ENCODE measurements at regions not wholly inside any gene's neighbourhood (a gene's known extent, or its start where the extent isn't known, plus 50 kb on each side); places are given as distances from the start of the nearest gene placed in this dataset.

GRCh38 chr5:101338226-101338625 is 435.1 kb upstream of the ST8SIA4 start:
- TF ChIP-seq ZFP3 (CRISPR knock-in tag; IDR thresholded peaks at IDR 0.05) (no peak), ISL1 (CRISPR knock-in tag; IDR thresholded peaks at IDR 0.05) (no peak), ESRRG (CRISPR knock-in tag; IDR thresholded peaks at IDR 0.05) (no peak), GLIS3 (CRISPR knock-in tag; IDR thresholded peaks at IDR 0.05) (no peak), CSDC2 (CRISPR knock-in tag; IDR thresholded peaks at IDR 0.05) (no peak), ZC3H10 (CRISPR knock-in tag; IDR thresholded peaks at IDR 0.05) (no peak)
- TF ChIP-seq, protein P1, sequence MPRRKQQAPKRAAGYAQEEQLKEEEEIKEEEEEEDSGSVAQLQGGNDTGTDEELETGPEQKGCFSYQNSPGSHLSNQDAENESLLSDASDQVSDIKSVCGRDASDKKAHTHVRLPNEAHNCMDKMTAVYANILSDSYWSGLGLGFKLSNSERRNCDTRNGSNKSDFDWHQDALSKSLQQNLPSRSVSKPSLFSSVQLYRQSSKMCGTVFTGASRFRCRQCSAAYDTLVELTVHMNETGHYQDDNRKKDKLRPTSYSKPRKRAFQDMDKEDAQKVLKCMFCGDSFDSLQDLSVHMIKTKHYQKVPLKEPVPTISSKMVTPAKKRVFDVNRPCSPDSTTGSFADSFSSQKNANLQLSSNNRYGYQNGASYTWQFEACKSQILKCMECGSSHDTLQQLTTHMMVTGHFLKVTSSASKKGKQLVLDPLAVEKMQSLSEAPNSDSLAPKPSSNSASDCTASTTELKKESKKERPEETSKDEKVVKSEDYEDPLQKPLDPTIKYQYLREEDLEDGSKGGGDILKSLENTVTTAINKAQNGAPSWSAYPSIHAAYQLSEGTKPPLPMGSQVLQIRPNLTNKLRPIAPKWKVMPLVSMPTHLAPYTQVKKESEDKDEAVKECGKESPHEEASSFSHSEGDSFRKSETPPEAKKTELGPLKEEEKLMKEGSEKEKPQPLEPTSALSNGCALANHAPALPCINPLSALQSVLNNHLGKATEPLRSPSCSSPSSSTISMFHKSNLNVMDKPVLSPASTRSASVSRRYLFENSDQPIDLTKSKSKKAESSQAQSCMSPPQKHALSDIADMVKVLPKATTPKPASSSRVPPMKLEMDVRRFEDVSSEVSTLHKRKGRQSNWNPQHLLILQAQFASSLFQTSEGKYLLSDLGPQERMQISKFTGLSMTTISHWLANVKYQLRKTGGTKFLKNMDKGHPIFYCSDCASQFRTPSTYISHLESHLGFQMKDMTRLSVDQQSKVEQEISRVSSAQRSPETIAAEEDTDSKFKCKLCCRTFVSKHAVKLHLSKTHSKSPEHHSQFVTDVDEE (CRISPR knock-in tag; IDR thresholded peaks at IDR 0.05) = no peak
